GM23248 (cell line): ENCODE measurements at regions not wholly inside any gene's neighbourhood (a gene's known extent, or its start where the extent isn't known, plus 50 kb on each side); places are given as distances from the start of the nearest gene placed in this dataset.

Experiments
- DNase-seq: peaks from one replicate; pipeline ENCODE4 v3.0.0-alpha.2; 2015
- H2AFZ ChIP-seq: fragments of 200-600 bp; sonication (generic); 2 replicates; pipeline ENCODE4 v1.6.1; 2016; ENCODE audit warnings: antibody characterized with exemption
- H3F3A ChIP-seq: fragments of 200-600 bp; sonication (generic); 2 replicates; pipeline ENCODE4 v1.6.1; 2016; ENCODE audit warnings: mild to moderate bottlenecking, antibody characterized with exemption, mixed run types; ENCODE audit not compliant: insufficient read depth
- H3K27ac ChIP-seq: fragments of 200-600 bp; sonication (generic); 2 replicates; pipeline ENCODE4 v1.5.1; 2016; ENCODE audit warnings: mild to moderate bottlenecking
- H3K27me3 ChIP-seq: fragments of 200-600 bp; sonication (generic); replicated peaks from 2 replicates; pipeline ENCODE4 v1.6.1; 2016; ENCODE audit warnings: mild to moderate bottlenecking; ENCODE audit not compliant: insufficient read depth
- H3K36me3 ChIP-seq: fragments of 200-600 bp; sonication (generic); 2 replicates; pipeline ENCODE4 v1.6.1; 2016; ENCODE audit warnings: low read depth, mild to moderate bottlenecking
- H3K4me1 ChIP-seq: fragments of 200-600 bp; sonication (generic); 2 replicates; pipeline ENCODE4 v1.6.1; 2016; ENCODE audit warnings: mild to moderate bottlenecking; ENCODE audit not compliant: insufficient read depth
- H3K4me2 ChIP-seq: fragments of 200-600 bp; sonication (generic); one replicate; pipeline ENCODE4 v1.6.1; 2016; ENCODE audit warnings: mild to moderate bottlenecking; ENCODE audit not compliant: unreplicated experiment
- H3K4me3 ChIP-seq: fragments of 200-600 bp; sonication (generic); 2 replicates; pipeline ENCODE4 v1.5.1; 2016; ENCODE audit warnings: mild to moderate bottlenecking
- H3K79me2 ChIP-seq: fragments of 200-600 bp; sonication (generic); 2 replicates; pipeline ENCODE4 v1.6.1; 2016; ENCODE audit warnings: mild to moderate bottlenecking; ENCODE audit not compliant: insufficient read depth
- H3K9ac ChIP-seq: fragments of 200-600 bp; sonication (generic); 2 replicates; pipeline ENCODE4 v1.6.1; 2016; ENCODE audit warnings: mild to moderate bottlenecking
- H3K9me2 ChIP-seq: fragments of 200-600 bp; sonication (generic); 2 replicates; pipeline ENCODE4 v1.6.1; 2016; ENCODE audit warnings: mixed run types, mild to moderate bottlenecking, moderate library complexity; ENCODE audit not compliant: insufficient read depth
- H3K9me3 ChIP-seq: fragments of 200-600 bp; sonication (generic); one replicate; pipeline ENCODE4 v1.6.1; 2017; ENCODE audit warnings: low read depth
- H4K20me1 ChIP-seq: fragments of 200-600 bp; sonication (generic); 2 replicates; pipeline ENCODE4 v1.6.0; 2016; ENCODE audit not compliant: insufficient read depth
- EZH2 ChIP-seq: fragments of 200-600 bp; sonication (generic); IDR thresholded peaks from 2 replicates; pipeline ENCODE4 v1.6.1; 2018; ENCODE audit warnings: antibody characterized with exemption, mild to moderate bottlenecking; ENCODE audit not compliant: insufficient read depth, poor library complexity, severe bottlenecking
- EZH2phosphoT487 ChIP-seq: fragments of 200-600 bp; sonication (generic); IDR thresholded peaks from 2 replicates; pipeline ENCODE4 v1.6.1; 2018; ENCODE audit warnings: antibody characterized with exemption, moderate library complexity, mild to moderate bottlenecking, low read depth; ENCODE audit not compliant: insufficient read depth
- WGBS, 2 experiments: methylation state at CpG; one replicate each; pipeline ENCODE4 v1.1.6; 2015 to 2017; ENCODE audit warnings: low lambda C conversion rate in 2 of 2, low coverage in 1 of 2; ENCODE audit errors: missing lambda C conversion rate in 2 of 2; 5-methylcytosine and 5-hydroxymethylcytosine counted together
- in situ Hi-C: fragments of 300-500 bp; cut with MboI; formaldehyde crosslinking; loops from 2 replicates; pipeline ENCODE4 v1.15.0; 2020

- DNase-seq = peak; percentile 53
- H3K4me3 ChIP-seq = no peak overlapping the region
- H3K36me3 ChIP-seq = no peaks in the 10 kb centered on the region
- in situ Hi-C loops = no loop called here
- H3K9me2 ChIP-seq = no peaks in the 10 kb centered on the region
- H3K27ac ChIP-seq = peak overlapping the region; percentile 13; the same call in 1 of the 2 replicates
- H4K20me1 ChIP-seq = no peaks in the 10 kb centered on the region
- peaks cover 21% of the 10 kb centered on the region; the same call in 1 of the 2 replicates for H3F3A ChIP-seq
- 8 to 20% methylated on average over 1 of the region's 1 CpG for WGBS, 2 experiments
- no peak for TF ChIP-seq EZH2
- TF ChIP-seq EZH2phosphoT487 = no peak
- peaks cover 32% of the 10 kb centered on the region for H3K4me1 ChIP-seq
- no peak overlapping the region for H3K9ac ChIP-seq
- H2AFZ ChIP-seq = no peak overlapping the region
- peaks cover 3% of the 10 kb centered on the region for H3K9me3 ChIP-seq
- H3K27me3 ChIP-seq = no peaks in the 10 kb centered on the region
- no peak overlapping the region for H3K4me2 ChIP-seq
- no peaks in the 10 kb centered on the region for H3K79me2 ChIP-seq
Measured at GRCh38 chr5:54669285-54669684, 151.7 kb downstream of the SNX18 start.

DNA sequence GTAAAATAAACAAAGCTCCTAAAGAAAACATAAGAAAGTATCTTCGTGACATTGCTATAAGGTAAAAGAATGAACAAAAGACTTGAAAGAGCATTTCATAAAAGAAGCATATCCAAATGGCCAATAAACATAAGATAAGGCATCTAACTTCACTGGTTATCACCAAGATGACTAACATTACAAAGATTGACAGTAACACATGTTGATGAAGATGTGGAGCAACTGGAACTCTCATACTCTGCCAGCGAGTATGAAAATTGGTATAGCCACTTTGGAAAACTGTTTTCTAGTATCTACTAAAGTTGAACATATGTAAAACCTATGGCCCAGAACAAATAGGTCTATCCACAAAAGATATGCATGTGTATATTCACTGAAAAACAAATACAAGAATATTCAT lies 150.5 kb downstream of the SNX18 start:
- 93 to 96% methylated on average over 2 of the region's 2 CpGs for WGBS, 2 experiments
- Histone ChIP-seq H3K4me1 (peaks cover 41% of the 10 kb centered on the region), H3K4me3 (no peak overlapping the region), H4K20me1 (no peaks in the 10 kb centered on the region), H3K9ac (no peak overlapping the region), H3F3A (peaks cover 27% of the 10 kb centered on the region), H3K36me3 (no peaks in the 10 kb centered on the region), H3K9me3 (peaks cover 3% of the 10 kb centered on the region), H3K27me3 (no peaks in the 10 kb centered on the region), H3K4me2 (no peak overlapping the region), H2AFZ (no peak overlapping the region), H3K27ac (no peak overlapping the region), H3K9me2 (no peaks in the 10 kb centered on the region), H3K79me2 (no peaks in the 10 kb centered on the region)
- no peak for DNase-seq
- TF ChIP-seq EZH2phosphoT487 (no peak), EZH2 (no peak)
- in situ Hi-C loops = no loop called here

GRCh38 chr5:54667136-54667535 lies 149.6 kb downstream of the SNX18 start:
- in situ Hi-C loops = no loop called here
- no peak for TF ChIP-seq EZH2phosphoT487
- TF ChIP-seq EZH2 = no peak
- Histone ChIP-seq H3F3A (peaks cover 35% of the 10 kb centered on the region), H3K4me2 (no peak overlapping the region), H3K4me1 (peaks cover 48% of the 10 kb centered on the region), H3K9ac (no peak overlapping the region), H3K27me3 (no peaks in the 10 kb centered on the region), H3K9me3 (peaks cover 3% of the 10 kb centered on the region), H2AFZ (no peak overlapping the region), H3K36me3 (no peaks in the 10 kb centered on the region), H3K79me2 (no peaks in the 10 kb centered on the region), H3K27ac (no peak overlapping the region), H3K9me2 (no peaks in the 10 kb centered on the region), H4K20me1 (no peaks in the 10 kb centered on the region), H3K4me3 (no peak overlapping the region)
- 64 to 67% methylated on average over 3 of the region's 3 CpGs for WGBS, 2 experiments
- no peak for DNase-seq

DNA sequence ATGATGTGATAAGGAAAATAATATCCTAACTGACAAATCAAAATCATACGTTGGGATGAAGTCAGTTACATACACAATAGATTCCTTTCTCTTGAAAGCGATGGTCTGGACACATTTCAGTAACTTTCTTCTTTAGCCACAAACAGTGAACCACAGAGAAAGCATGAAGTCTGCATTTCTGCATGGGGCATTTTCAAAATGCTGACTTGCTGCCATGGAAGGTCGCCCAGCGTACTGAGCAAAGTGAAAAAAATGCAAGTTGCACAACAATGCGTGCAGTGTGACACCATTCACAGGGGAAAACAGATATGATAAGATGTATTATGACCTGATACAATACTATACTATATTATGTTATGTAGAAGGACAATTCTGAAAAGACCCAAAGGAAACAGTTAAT lies 146.3 kb downstream of the SNX18 start:
- peak overlapping the region; percentile 70 for H3K4me2 ChIP-seq
- H3K79me2 ChIP-seq = no peaks in the 10 kb centered on the region
- in situ Hi-C loops = no loop called here
- peak overlapping the region; percentile 79 for H3K27ac ChIP-seq
- H3K4me3 ChIP-seq = peak overlapping the region; percentile 52
- no peaks in the 10 kb centered on the region for H4K20me1 ChIP-seq
- H3K9ac ChIP-seq = peak overlapping the region; percentile 48
- no peaks in the 10 kb centered on the region for H3K36me3 ChIP-seq
- peaks cover 33% of the 10 kb centered on the region for H3K4me1 ChIP-seq
- H2AFZ ChIP-seq = no peak overlapping the region
- peak; percentile 96 for DNase-seq
- WGBS, 2 experiments = 0 to 2% methylated on average over 5 of the region's 5 CpGs
- peaks cover 14% of the 10 kb centered on the region for H3F3A ChIP-seq
- no peak for TF ChIP-seq EZH2phosphoT487
- TF ChIP-seq EZH2 = no peak
- H3K9me2 ChIP-seq = no peaks in the 10 kb centered on the region
- no peaks in the 10 kb centered on the region for H3K27me3 ChIP-seq
- H3K9me3 ChIP-seq = peaks cover 3% of the 10 kb centered on the region

DNA sequence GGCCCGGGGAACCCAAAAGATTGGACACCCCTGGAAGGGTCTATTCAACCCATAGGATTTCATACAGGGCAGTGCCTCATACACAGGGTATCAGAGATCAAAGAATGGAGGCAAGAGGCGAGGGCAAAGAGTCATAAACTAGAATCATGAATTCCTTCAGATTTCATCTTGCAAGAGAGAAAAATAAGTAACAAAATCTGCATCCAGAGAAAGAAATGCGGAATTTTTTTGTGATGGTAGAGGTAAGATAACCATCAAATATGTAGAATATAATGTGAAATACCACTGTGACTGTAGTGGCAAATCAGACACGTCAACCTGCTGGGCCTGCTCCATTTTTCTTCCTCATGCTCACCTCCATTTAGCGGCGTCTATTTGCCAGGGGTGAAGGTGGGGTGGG lies 143.6 kb downstream of the SNX18 start:
- H3K27me3 ChIP-seq = no peaks in the 10 kb centered on the region

More for the DNA sequence above, 143.6 kb downstream of the SNX18 start:
- Histone ChIP-seq H4K20me1 (no peaks in the 10 kb centered on the region), H3K9me2 (no peaks in the 10 kb centered on the region), H3K36me3 (no peaks in the 10 kb centered on the region), H3F3A (peaks cover 14% of the 10 kb centered on the region), H3K4me3 (no peak overlapping the region), H3K79me2 (no peaks in the 10 kb centered on the region), H2AFZ (no peak overlapping the region), H3K9ac (no peak overlapping the region), H3K4me1 (peaks cover 39% of the 10 kb centered on the region), H3K4me2 (no peak overlapping the region), H3K27ac (no peak overlapping the region), H3K9me3 (no peaks in the 10 kb centered on the region)
- in situ Hi-C loops = no loop called here
- no peak for TF ChIP-seq EZH2
- no peak for TF ChIP-seq EZH2phosphoT487
- 96 to 98% methylated on average over 6 of the region's 6 CpGs for WGBS, 2 experiments
- no peak for DNase-seq
